Fibroblast of upper back skin (primary cell): ENCODE measurements at regions not wholly inside any gene's neighbourhood (a gene's known extent, or its start where the extent isn't known, plus 50 kb on each side); places are given as distances from the start of the nearest gene placed in this dataset.

Experiments used
- DNase-seq: peaks from one replicate; pipeline ENCODE4 v3.0.0-alpha.2; 2013

GRCh38 chr1:170219163-170219562, 73.4 kb downstream of the NTMT2 start:
- no peak for DNase-seq

- DNase-seq, result peak; percentile 75
These were observed 75.3 kb downstream of the NTMT2 start for GRCh38 chr1:170221031-170221430.

DNA sequence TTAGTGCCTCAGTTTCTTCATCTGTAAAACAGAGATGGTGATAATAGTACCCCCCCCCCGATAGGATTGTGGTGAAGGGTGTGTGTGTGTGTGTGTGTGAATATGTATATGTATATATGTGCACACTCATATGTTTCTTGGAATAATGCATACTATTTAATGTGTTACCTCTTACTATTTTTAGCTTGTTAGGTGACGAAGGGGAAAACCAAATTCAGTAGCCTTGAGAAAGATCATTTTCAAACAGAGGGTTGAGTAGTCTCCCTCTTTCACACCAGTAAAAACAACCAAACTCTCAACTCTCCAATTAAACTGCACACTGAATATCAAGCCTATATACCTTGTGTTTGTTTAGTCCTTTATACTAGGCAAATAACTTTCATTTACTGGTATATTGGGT, 75.7 kb downstream of the NTMT2 start:
- no peak for DNase-seq

- no peak for DNase-seq
These were observed 78.7 kb downstream of the NTMT2 start for GRCh38 chr1:170224469-170224868.

DNA sequence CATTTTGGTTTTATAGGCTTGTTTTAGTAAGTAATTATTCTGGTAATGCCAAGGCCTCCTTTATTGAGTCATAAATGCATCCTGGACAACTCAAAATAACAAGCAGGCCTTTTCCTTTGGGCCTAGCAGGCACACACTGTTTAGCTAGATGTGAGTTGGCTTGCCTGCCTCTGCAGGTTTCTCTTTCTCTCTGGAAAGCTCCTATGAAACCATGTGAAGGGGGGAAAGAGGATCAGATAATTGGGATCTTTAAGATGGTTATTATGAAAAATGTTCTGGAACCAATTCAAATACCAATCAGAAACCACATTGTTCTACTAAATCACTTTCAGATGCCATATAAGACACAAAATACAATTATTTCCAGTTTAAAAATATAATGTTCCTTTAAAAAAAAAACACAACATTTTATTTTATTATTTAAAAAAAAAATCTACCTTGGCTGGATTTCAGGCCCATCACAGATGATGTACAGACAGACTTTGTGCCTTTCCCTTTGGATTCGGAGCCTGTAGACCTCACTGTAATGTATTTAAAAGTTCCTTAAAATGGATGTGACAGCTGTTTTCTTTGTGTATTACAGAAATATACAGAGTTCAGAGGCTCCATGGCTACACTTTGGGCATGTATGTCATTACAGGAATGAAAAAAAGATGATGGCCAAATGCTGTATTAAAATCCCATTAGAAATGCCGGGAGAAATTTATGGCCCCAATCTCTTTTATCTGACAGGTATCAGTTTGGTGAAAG, 80.2 kb downstream of the NTMT2 start:
- peak; percentile 84 for DNase-seq

DNA sequence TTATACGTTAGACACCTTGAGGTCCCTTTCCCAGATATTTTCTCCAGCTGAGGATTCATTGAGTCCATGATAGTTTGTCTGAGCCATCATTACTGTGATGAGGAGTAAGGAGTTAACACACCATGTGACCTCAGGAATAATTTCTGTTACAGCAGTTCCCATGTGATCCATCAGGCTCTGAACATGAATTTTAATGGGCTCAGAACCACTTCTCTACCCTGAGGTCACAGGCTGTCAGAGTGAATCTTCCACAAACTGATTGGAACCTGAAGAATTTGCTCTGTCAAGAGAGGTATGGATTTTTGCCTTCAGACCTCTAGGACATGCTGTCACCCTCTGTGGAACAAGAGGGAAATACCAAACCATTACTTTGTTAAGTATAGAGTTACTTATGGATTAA, 81.0 kb downstream of the NTMT2 start:
- no peak for DNase-seq

DNA sequence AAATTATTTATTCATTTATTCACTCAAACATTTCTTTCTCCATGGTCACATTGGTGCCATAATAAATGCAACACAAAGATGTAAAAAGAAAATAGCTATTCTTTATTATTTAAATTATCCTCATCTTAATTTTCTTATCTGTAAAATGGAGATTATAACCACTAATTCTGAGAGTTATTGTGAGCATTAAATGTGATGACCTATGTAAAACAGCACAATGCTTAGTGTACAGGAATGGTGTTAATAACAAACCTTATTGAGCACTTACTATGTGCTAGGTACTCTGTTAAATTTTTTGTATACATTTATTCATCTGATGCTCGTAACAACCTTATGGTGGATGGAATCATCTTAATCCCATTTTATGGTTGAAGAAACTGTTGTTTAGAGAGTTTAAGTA, 84.6 kb downstream of the NTMT2 start:
- DNase-seq, result no peak

- DNase-seq, result no peak
These were observed 85.9 kb downstream of the NTMT2 start for GRCh38 chr1:170231662-170232061.

DNA sequence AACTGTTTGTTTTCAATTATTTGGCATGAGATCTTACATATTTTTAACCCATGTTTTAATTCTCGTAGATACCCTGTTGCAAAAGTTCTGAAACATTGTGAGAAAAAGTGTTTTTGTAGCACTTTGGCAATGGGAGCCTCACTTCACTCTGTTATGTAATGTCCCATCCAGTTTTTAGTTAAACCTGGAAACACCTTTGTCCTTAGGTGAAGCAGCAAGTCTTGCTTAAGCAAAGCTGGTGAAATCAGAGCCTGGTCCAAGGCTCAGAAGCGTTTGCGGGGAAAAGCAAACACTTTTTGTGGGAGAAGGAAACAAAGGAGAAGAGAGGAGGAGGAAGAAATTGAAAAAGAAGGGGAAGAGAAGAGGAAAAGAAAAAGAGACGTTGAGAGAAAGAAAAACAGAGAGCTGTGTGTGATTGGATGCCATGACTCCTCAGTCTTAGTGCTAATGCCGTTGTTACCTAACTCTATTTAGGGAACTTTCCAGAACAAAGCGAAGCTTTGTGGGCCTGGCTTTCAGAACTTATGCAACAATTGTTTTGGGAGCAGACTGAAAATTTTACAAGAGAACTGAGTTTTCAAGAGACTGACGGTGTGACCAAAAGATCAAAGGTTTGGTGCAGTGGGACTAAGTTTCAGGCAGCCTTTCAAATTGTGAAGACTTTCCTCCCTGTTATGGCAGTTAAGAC, 93.1 kb downstream of the NTMT2 start:
- DNase-seq, result no peak

DNA sequence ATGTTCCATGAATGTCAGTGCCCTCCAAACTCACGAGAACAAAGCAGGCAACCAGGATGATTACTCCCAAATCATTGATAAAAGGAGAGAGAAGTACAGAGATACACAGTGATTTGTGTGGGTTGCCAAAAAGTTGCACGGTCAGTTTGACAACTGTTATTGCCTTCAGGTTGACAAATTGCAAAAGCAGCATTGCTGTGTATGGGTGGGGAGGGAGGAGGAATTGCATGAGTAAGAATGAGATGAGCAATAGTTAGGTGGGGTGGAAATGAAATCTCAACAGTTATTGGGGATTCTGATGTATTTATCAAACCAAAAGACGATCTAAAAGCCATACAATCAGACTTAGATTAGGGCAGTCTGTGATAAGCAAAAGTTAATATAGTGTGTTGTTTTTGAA, 93.7 kb downstream of the NTMT2 start:
- no peak for DNase-seq

DNA sequence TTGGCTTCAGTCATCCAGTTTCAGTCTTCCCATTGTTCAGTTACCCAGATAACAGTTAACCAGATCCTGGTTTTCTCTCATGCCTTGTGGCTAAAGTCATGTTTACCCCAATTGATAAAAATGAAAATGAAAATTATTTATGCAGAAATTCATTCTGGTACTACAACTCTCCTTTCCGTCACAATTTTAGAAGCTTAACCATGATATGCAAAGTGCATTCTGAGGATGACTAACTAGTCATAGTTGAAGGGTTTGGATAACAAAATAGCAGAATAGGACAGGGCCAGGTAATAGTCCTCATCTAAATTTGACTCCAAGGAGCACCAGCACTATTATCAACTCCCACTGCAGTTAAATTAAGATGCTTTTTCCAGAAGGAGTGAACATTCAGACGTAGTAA, 94.7 kb downstream of the NTMT2 start:
- DNase-seq, result no peak

- DNase-seq, result no peak
These were observed 95.6 kb downstream of the NTMT2 start for GRCh38 chr1:170241266-170241851.

DNA sequence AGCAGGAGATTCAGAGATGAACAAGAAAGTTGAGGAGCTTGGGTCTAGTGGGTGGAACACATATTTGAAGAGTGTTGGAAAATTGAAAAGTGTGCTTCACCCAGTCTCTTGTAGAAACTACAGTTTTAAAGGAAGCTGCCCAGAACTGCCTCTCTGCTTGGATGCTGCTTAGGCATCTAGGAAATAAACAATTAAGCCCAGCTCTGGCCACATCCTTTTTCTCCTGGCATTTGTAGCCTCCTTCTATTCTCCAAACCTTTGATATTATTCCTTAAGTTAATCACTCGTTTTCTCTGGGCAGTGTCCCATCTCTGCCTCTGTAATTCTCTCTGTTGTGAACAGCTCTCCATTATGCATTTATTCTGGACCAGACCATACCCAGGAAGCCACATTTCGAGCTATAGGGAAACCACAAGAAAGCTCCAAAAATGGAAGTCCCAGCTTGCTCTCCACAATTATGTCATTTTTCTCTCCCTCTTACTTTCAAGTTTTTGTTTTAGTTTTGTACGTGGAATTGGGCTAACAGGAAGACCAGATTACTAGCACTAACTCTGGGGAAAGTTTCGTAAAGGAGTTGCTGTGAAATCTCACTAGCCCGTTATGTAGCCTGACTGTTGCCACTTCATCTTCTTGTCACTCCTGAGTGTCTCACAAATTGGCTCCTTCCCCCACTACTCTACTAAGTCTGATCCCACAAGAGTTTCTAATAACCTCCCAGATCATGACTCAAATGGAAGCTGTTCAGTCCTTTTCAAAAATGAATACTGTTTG, 102.2 kb downstream of the NTMT2 start:
- peak; percentile 47 for DNase-seq

GRCh38 chr1:170250531-170251276, 104.9 kb downstream of the NTMT2 start:
- DNase-seq, result no peak

GRCh38 chr1:170252851-170253579, 107.3 kb downstream of the NTMT2 start:
- DNase-seq, result no peak

DNA sequence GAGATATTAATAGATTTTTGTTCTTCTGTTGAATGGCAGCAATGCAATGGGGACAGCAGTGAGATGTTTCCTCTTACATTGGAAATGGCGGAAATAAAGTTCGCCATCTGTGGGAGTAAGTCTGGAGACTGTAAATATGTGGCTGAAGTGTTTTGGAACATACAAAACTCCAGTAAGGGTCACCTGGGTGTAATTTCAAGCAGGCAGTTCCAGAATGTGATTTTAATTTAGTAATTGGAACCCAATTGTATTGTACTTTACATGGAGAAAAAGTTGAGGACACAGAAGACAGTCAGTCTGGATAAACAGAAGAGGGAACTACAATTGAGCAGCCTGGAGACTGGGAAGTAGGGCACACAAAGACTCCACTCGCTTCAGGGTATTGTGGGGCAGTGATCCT, 108.6 kb downstream of the NTMT2 start:
- no peak for DNase-seq

DNA sequence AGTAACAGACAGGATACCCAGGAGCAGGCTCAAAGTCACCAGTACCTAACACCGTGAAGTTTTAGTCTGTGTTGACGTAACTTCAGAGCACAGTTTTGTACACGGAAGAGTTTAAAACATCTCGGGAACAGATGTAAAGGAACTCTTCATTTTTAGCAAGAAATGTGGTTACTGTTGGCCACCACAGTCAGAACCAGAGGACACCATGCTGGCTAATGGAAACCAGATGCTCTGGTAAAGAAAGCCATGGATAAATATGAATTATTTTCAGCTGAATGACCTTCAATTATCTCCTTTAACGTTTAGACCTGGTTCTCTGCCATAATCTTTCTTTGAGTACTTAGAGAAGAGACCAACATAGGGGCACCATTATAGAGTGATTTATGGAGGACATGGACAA, 115.9 kb downstream of the NTMT2 start:
- DNase-seq, result peak; percentile 94

DNA sequence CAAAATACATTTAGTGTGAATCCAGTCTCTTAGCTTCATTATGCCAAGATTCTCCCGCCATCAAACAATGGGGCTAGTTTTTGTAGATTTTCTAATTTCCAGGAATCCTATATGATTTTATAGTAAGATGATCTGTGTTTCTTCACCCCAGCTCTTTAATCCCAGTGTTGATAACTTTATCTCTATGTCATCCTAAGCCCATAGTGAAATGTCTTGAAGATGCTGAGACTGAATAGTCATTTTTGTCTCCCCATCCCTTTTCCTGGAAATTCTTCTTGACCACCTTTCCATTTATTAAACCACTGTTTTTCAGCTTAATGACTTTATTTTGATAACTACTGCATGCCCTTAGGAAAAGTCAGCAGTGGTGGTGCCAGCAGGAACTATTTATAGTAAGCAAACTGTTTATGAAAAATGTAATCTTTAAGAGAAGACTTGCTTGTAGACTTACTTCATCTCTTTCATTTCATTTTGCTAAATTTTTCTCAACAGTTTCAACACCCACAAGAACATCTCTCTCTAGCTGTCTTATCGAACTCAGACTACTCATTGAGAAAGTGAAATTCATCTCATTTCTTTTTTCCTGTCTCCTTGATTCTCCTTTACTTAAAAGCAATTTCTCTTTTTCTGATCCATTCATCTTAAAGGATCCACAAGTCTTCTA, 116.6 kb downstream of the NTMT2 start:
- peak; percentile 73 for DNase-seq

- no peak for DNase-seq
These were observed 119.5 kb downstream of the NTMT2 start for GRCh38 chr1:170265234-170265633.

- DNase-seq, result peak; percentile 41
These were observed 121.6 kb downstream of the NTMT2 start for GRCh38 chr1:170267317-170267716.

DNA sequence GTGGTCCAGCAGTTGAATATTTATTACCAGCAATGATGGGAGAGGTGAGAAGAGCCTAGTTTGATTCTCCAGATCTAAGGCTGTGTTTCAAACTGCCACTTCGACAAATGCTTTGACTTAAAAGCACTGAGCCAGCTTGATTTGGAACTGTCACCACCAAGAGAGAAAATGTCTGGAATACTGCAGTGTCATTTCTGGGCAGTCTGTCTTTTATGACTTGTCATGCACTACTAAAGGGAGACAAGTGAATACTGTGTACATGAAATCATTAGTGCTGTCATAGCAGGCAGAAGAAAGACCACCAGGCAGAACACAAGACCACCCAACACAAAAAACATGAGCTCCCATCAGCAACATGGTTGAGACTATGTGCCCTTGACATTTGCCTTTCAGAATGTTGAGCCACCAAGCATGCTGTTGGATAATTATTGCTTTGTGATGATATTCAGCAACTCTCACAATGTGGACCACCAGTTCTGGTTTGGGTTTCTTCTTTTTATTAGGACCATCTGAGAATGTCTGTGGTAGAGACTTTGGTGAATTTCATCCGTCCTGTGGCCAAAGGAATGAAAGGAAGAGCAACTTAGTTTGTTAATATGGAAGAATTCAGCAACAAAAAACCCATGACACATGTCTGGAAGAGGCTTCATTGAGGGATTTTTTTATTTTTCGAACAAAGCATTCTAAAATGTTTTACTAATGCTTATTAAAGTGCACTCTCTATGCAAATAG, 125.8 kb downstream of the NTMT2 start:
- DNase-seq, result peak; percentile 51
